Stimulated activated CD4-positive, alpha-beta T cell treated with anti-CD3 and anti-CD28 coated beads, Interleukin-4, amount 100 ng/mL, for 48 hours (primary cell): ENCODE measurements at regions not wholly inside any gene's neighbourhood (a gene's known extent, or its start where the extent isn't known, plus 50 kb on each side); places are given as distances from the start of the nearest gene placed in this dataset.
"Not testable (repeated sequence)": the region's sequence is repeated elsewhere in the genome, so short reads cannot be mapped to it uniquely, and the experiment has no call there.

Source experiments
- DNase-seq, 2 donors: peaks; one replicate each; pipeline ENCODE4 v3.0.0-alpha.2; 2020; ENCODE audit warnings: low read depth in 2 of 2

GRCh38 chr2:145753966-145754365, 1234.0 kb upstream of the ZEB2 start:
- no peak for DNase-seq

- DNase-seq = no peak
Measured at GRCh38 chr2:145753041-145753608, 1233.2 kb upstream of the ZEB2 start.

- no peak for DNase-seq
Measured at GRCh38 chr2:145752091-145752806, 1232.3 kb upstream of the ZEB2 start.

- no peak for DNase-seq
Measured at GRCh38 chr2:145751629-145752028, 1231.7 kb upstream of the ZEB2 start.

GRCh38 chr2:145751155-145751554, 1231.2 kb upstream of the ZEB2 start:
- no peak for DNase-seq

GRCh38 chr2:145750612-145751011, 1230.7 kb upstream of the ZEB2 start:
- no peak for DNase-seq

DNA sequence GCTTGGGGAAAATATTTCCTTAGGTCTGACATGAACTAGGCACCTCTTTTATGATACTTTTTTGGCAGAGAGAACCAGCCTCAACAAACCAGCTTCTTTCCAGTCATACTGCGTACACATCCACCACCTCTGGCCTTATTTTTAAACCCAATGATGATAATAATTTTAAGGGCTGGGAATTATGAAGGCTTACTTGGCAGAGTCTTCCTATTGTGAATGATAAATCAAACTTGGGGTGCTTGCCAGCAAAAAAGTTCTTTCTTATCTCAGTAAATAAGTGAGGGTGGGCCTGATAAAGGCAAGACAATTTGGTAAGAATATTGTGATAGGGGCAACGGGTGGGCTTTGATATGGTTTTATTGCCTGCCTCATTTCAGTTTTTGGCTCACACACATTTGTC, 1230.2 kb upstream of the ZEB2 start:
- no peak for DNase-seq

- no peak for DNase-seq
Measured at GRCh38 chr2:145749556-145749955, 1229.6 kb upstream of the ZEB2 start.

DNA sequence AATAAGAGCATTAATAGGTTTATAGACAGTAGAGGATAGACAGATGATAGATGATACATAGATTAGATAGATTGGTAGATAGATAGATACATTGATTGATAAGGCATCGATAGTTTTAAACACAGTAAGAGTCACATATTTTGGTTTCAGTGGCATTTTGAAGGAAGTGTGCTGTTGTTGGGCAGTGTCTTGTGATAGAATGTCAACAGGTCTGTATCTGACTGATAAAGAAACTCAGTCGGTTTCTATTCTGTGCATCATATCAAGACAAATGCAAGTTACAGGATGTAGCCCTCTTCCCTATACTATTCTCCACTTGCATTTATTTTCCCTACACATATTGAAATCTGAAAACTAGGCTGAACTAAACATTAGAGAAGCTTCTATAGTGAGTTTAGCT, 1229.0 kb upstream of the ZEB2 start:
- no peak for DNase-seq

- DNase-seq = no peak
Measured at GRCh38 chr2:145747715-145748114, 1227.8 kb upstream of the ZEB2 start.

- DNase-seq = not testable (repeated sequence)
Measured at GRCh38 chr2:145745387-145745721, 1225.4 kb upstream of the ZEB2 start.

GRCh38 chr2:145744541-145745386, 1224.8 kb upstream of the ZEB2 start:
- no peak for DNase-seq

DNA sequence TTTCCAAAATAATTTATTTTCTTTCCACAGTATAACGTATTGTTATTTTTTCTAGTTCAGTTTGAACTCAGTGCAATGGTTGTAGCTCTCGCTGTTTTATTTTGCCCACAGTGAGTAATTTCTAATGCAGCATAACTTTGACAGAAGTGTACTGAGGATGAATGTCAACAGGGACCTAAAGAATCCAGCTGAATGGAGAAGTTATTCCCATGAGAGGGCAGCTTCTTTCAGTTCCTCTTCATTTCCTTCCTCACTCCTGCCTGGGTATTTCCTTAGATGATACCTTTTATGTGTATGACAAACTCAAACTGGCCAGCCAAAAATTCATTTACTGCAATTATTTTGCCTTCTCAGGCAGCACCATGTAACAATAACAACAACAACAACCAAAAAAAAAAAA, 1223.1 kb upstream of the ZEB2 start:
- DNase-seq = no peak

DNA sequence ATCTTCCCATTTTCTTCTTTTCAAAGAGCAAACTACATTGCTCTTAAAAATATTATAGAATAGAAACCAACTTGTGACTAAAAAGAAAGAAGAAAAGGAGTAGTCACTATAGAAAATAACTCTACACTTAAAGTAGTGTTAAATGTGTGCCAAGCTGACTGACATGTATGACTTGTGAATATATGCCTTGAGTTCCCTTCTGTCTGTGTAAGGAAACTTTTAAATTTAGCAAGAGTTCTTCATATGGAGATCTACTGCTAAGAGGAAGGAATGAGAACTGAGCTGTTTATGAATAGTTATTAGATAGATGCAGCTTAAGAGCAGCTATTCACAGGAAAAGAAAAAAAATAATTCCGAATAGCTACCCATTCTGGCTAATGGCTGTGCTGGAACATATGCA, 1221.7 kb upstream of the ZEB2 start:
- DNase-seq = no peak

- DNase-seq = no peak
Measured at GRCh38 chr2:145741181-145741580, 1221.3 kb upstream of the ZEB2 start.

GRCh38 chr2:145740302-145740701, 1220.4 kb upstream of the ZEB2 start:
- DNase-seq = no peak

- DNase-seq = no peak
Measured at GRCh38 chr2:145739681-145740080, 1219.8 kb upstream of the ZEB2 start.

GRCh38 chr2:145736871-145737270, 1217.0 kb upstream of the ZEB2 start:
- DNase-seq = no peak

DNA sequence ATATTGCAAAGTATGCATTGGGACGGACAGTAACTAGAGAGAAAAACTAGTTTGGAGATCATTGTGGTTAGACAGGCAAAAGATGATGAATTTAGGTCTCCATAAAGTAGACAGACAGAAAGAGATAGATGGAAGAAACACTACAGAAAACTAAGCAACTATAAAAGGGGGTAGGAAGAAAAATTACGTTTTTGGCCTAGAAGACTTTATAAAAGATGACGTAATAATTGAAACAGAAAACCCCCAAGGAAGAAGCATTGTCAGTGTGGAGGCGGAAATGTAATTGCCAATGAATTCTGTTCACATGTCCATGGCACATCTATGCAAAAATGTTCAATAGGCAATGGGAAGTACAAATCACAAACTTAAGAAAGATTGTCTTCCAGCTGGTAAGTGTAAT, 1211.5 kb upstream of the ZEB2 start:
- DNase-seq = no peak

DNA sequence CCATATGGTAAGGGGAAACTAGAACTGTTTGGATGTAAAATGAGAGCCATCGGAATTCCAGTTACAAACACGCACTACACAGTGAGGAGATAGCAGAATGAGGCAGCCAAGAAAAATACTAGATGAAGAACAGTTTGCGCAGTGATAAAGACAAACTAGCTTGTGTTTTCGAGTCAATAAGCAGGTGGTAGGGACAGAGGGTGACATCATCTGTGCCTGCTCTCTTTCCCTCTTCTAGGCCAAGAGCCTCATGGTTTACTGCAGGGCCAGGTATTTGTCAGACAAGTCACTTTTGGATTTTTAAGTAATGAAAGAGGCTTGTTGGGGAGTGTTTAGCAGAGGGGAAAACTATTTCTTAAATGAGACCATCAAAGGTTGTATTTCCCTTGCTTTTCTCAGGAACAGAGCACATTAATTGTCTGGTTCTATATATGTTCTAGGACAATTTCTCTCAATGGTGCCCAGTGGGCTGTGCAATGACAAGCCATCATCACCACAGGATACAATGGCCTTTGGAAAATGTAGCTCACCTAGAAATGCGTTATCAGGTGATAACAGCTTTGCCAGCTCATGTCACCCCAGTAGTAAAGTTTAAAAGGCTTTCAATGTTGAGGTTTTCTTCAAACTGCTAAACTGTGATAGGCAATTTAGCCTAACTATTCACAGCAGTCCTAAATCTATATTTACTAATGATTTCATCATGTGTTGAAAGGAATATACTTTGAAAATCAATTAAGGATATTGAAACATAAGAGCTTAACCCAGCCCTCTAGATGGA, 1210.3 kb upstream of the ZEB2 start:
- DNase-seq = no peak

- DNase-seq = no peak
Measured at GRCh38 chr2:145729481-145729880, 1209.6 kb upstream of the ZEB2 start.

DNA sequence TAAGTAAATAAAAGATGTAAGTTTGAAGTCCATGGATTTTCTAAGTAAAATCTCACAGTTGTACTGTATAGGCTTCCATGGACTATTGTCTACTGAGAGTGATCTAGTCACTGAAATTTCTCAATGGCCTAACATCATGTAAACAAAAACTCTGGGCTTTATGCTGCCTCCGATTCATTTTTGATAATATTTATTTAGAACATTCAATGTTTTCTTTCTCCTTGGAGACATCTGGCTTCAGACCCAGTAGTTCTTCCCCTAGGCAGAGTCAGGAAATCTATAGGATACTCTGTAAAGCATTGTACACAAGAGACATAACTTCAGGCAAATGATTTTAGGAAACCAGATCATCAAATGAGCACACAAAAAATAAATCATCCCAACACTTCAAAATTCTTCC, 1208.6 kb upstream of the ZEB2 start:
- DNase-seq = no peak
